ENCODE measurements at regions not wholly inside any gene's neighbourhood (a gene's known extent, or its start where the extent isn't known, plus 50 kb on each side); places are given as distances from the start of the nearest gene placed in this dataset.

- Histone ChIP-seq H4K20me1 (ENCODE audit: insufficient read depth) (no peaks in the 10 kb centered on the region), H3K36me3 (ENCODE audit: insufficient read depth, low read length) (no peaks in the 10 kb centered on the region), H3K9me2 (ENCODE audit: insufficient read depth, low read length) (no peaks in the 10 kb centered on the region), H3K9me3 (ENCODE audit: low read length) (no peaks in the 10 kb centered on the region), H3K4me3 (ENCODE audit: low read length) (no peak overlapping the region), H3K27me3 (ENCODE audit: insufficient read depth, low read depth, low read length) (no peaks in the 10 kb centered on the region), H3K79me2 (replicated peaks; ENCODE audit: insufficient read depth, low read length) (no peaks in the 10 kb centered on the region), H3K4me2 (ENCODE audit: low read length) (no peak overlapping the region), H2AFZ (ENCODE audit: low read depth, low read length) (no peak overlapping the region), H3K9ac (ENCODE audit: low read length) (no peak overlapping the region), H3K27ac (ENCODE audit: low read length) (no peak overlapping the region), H3F3A (ENCODE audit: insufficient read depth, low read length, poor library complexity, severe bottlenecking) (no peaks in the 10 kb centered on the region)
- no peak for TF ChIP-seq TAF1 (IDR thresholded peaks at IDR 0.05; ENCODE audit: low read depth)
- no peak for TF ChIP-seq EZH2 (IDR thresholded peaks at IDR 0.05; ENCODE audit: borderline replicate concordance, insufficient read depth, low read length, poor library complexity, severe bottlenecking)
- no peak for TF ChIP-seq EP300 (conservative IDR thresholded peaks at IDR 0.05; ENCODE audit: poor library complexity, severe bottlenecking)
- TF ChIP-seq SMC3 (conservative IDR thresholded peaks at IDR 0.05; ENCODE audit: poor library complexity) = no peak
- TF ChIP-seq, protein P1, sequence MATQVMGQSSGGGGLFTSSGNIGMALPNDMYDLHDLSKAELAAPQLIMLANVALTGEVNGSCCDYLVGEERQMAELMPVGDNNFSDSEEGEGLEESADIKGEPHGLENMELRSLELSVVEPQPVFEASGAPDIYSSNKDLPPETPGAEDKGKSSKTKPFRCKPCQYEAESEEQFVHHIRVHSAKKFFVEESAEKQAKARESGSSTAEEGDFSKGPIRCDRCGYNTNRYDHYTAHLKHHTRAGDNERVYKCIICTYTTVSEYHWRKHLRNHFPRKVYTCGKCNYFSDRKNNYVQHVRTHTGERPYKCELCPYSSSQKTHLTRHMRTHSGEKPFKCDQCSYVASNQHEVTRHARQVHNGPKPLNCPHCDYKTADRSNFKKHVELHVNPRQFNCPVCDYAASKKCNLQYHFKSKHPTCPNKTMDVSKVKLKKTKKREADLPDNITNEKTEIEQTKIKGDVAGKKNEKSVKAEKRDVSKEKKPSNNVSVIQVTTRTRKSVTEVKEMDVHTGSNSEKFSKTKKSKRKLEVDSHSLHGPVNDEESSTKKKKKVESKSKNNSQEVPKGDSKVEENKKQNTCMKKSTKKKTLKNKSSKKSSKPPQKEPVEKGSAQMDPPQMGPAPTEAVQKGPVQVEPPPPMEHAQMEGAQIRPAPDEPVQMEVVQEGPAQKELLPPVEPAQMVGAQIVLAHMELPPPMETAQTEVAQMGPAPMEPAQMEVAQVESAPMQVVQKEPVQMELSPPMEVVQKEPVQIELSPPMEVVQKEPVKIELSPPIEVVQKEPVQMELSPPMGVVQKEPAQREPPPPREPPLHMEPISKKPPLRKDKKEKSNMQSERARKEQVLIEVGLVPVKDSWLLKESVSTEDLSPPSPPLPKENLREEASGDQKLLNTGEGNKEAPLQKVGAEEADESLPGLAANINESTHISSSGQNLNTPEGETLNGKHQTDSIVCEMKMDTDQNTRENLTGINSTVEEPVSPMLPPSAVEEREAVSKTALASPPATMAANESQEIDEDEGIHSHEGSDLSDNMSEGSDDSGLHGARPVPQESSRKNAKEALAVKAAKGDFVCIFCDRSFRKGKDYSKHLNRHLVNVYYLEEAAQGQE (IDR thresholded peaks at IDR 0.05; ENCODE audit: borderline replicate concordance) = no peak
- TF ChIP-seq MXI1 (conservative IDR thresholded peaks at IDR 0.05; ENCODE audit: poor library complexity, severe bottlenecking) = no peak
- no peak for TF ChIP-seq RAD21 (conservative IDR thresholded peaks at IDR 0.05)
- TF ChIP-seq, protein P2, sequence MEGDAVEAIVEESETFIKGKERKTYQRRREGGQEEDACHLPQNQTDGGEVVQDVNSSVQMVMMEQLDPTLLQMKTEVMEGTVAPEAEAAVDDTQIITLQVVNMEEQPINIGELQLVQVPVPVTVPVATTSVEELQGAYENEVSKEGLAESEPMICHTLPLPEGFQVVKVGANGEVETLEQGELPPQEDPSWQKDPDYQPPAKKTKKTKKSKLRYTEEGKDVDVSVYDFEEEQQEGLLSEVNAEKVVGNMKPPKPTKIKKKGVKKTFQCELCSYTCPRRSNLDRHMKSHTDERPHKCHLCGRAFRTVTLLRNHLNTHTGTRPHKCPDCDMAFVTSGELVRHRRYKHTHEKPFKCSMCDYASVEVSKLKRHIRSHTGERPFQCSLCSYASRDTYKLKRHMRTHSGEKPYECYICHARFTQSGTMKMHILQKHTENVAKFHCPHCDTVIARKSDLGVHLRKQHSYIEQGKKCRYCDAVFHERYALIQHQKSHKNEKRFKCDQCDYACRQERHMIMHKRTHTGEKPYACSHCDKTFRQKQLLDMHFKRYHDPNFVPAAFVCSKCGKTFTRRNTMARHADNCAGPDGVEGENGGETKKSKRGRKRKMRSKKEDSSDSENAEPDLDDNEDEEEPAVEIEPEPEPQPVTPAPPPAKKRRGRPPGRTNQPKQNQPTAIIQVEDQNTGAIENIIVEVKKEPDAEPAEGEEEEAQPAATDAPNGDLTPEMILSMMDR (IDR thresholded peaks at IDR 0.05; ENCODE audit: poor library complexity, severe bottlenecking) = no peak
- TF ChIP-seq POLR2AphosphoS5 (IDR thresholded peaks at IDR 0.05) = no peak
These were observed 88.0 kb upstream of the JAG1 start for GRCh38 chr20:10761786-10762185.

DNA sequence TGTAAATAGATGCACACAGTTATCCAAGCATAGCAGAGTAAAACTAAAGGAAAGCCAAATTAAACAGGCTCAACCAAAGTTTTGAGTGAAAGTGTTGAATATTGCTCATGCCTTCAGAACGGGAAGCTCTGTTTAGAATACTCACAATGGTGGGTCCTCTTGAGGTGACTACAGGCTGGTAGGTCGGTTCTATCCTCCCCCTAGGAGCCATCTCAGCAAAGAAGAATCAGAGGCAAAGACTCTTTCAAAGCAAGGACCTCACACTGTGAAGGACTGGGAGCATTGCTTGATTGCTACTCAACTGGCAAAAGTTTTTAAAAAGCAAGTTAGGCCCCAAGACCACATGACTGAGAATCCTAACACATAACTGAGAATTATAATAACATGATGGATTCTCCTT lies 88.4 kb upstream of the JAG1 start:
- no peaks in the 10 kb centered on the region for H3K79me2 ChIP-seq (replicated peaks; ENCODE audit: insufficient read depth, low read length)
- no peak overlapping the region for H3K9ac ChIP-seq (ENCODE audit: low read length)
- no peaks in the 10 kb centered on the region for H4K20me1 ChIP-seq (ENCODE audit: insufficient read depth)
- H3K27ac ChIP-seq (ENCODE audit: low read length) = no peak overlapping the region
- H3K36me3 ChIP-seq (ENCODE audit: insufficient read depth, low read length) = no peaks in the 10 kb centered on the region
- no peak overlapping the region for H3K4me3 ChIP-seq (ENCODE audit: low read length)
- TF ChIP-seq TAF1 (IDR thresholded peaks at IDR 0.05; ENCODE audit: low read depth) = no peak
- no peak for TF ChIP-seq MXI1 (conservative IDR thresholded peaks at IDR 0.05; ENCODE audit: poor library complexity, severe bottlenecking)
- TF ChIP-seq SMC3 (conservative IDR thresholded peaks at IDR 0.05; ENCODE audit: poor library complexity) = no peak
- TF ChIP-seq, protein P2 (IDR thresholded peaks at IDR 0.05; ENCODE audit: poor library complexity, severe bottlenecking) = no peak
- TF ChIP-seq EZH2 (IDR thresholded peaks at IDR 0.05; ENCODE audit: borderline replicate concordance, insufficient read depth, low read length, poor library complexity, severe bottlenecking) = no peak
- TF ChIP-seq EP300 (conservative IDR thresholded peaks at IDR 0.05; ENCODE audit: poor library complexity, severe bottlenecking) = no peak
- TF ChIP-seq, protein P1 (IDR thresholded peaks at IDR 0.05; ENCODE audit: borderline replicate concordance) = no peak
- no peak for TF ChIP-seq RAD21 (conservative IDR thresholded peaks at IDR 0.05)
- H3F3A ChIP-seq (ENCODE audit: insufficient read depth, low read length, poor library complexity, severe bottlenecking) = no peaks in the 10 kb centered on the region
- H3K9me2 ChIP-seq (ENCODE audit: insufficient read depth, low read length) = no peaks in the 10 kb centered on the region
- H3K9me3 ChIP-seq (ENCODE audit: low read length) = no peaks in the 10 kb centered on the region
- no peaks in the 10 kb centered on the region for H3K27me3 ChIP-seq (ENCODE audit: insufficient read depth, low read depth, low read length)
- no peak overlapping the region for H3K4me2 ChIP-seq (ENCODE audit: low read length)
- H2AFZ ChIP-seq (ENCODE audit: low read depth, low read length) = no peak overlapping the region

All from neural cell (in vitro differentiated cells).